Gastrocnemius medialis (tissue), 4 donors: ENCODE measurements at regions not wholly inside any gene's neighbourhood (a gene's known extent, or its start where the extent isn't known, plus 50 kb on each side); places are given as distances from the start of the nearest gene placed in this dataset.

Experiments
- CTCF ChIP-seq, 5 experiments: fragments of 450-650 bp in 3 of 5; fragments of 200-600 bp in 2 of 5; sonication (generic) in 2 of 5; IDR thresholded peaks in 4 of 5; conservative IDR thresholded peaks in 1 of 5; 1 replicate in 4 of 5; 2 replicates in 1 of 5; pipeline ENCODE4 v1.5.1; 2016 to 2019; ENCODE audit warnings: antibody characterized with exemption in 5 of 5, mild to moderate bottlenecking in 3 of 5, moderate library complexity in 3 of 5
- POLR2A ChIP-seq, 2 donors: fragments of 450-650 bp; IDR thresholded peaks; one replicate each; pipeline ENCODE4 v1.6.1; 2017; ENCODE audit warnings: antibody characterized with exemption in 2 of 2, mild to moderate bottlenecking in 2 of 2, moderate library complexity in 2 of 2

- TF ChIP-seq CTCF (IDR thresholded peaks at IDR 0.05 in 4 of 5, conservative IDR thresholded peaks at IDR 0.05 in 1 of 5) = no peak
- TF ChIP-seq POLR2A (IDR thresholded peaks at IDR 0.05) = no peak
Observed at GRCh38 chr6:168883410-168884049, 370.1 kb downstream of the THBS2 start.
